Immature natural killer cell (primary cell): ENCODE measurements at regions not wholly inside any gene's neighbourhood (a gene's known extent, or its start where the extent isn't known, plus 50 kb on each side); places are given as distances from the start of the nearest gene placed in this dataset.

Source experiments
- DNase-seq, 3 donors: peaks; one replicate each; pipeline ENCODE4 v3.0.0; 2022; ENCODE audit warnings: mixed read lengths in 1 of 3
- H3K27ac Mint-ChIP-seq, 6 donors: one replicate each; pipeline ENCODE4 v1.8.0; 2020; ENCODE audit warnings: mixed read lengths in 6 of 6, mild to moderate bottlenecking in 5 of 6, inconsistent platforms in 4 of 6, moderate library complexity in 3 of 6
- H3K27me3 Mint-ChIP-seq, 3 donors: one replicate each; pipeline ENCODE4 v1.8.0; 2020 to 2021; ENCODE audit warnings: low read depth in 3 of 3, mild to moderate bottlenecking in 3 of 3, mixed read lengths in 3 of 3, moderate library complexity in 3 of 3, inconsistent platforms in 1 of 3
- H3K36me3 Mint-ChIP-seq, 3 donors: one replicate each; pipeline ENCODE4 v1.8.0; 2020; ENCODE audit warnings: mixed read lengths in 3 of 3, inconsistent platforms in 2 of 3, mild to moderate bottlenecking in 2 of 3
- H3K4me1 Mint-ChIP-seq, 2 donors: one replicate each; pipeline ENCODE4 v1.8.0; 2020; ENCODE audit warnings: inconsistent platforms in 2 of 2, mild to moderate bottlenecking in 2 of 2, mixed read lengths in 2 of 2, moderate library complexity in 1 of 2
- H3K4me3 Mint-ChIP-seq, 5 donors: one replicate each; pipeline ENCODE4 v1.8.0; 2020; ENCODE audit warnings: mild to moderate bottlenecking in 5 of 5, mixed read lengths in 5 of 5, inconsistent platforms in 3 of 5, moderate library complexity in 3 of 5
- H3K9me3 Mint-ChIP-seq, 6 donors: one replicate each; pipeline ENCODE4 v1.8.0; 2020; ENCODE audit warnings: mild to moderate bottlenecking in 6 of 6, mixed read lengths in 6 of 6, inconsistent platforms in 4 of 6, moderate library complexity in 3 of 6

DNA sequence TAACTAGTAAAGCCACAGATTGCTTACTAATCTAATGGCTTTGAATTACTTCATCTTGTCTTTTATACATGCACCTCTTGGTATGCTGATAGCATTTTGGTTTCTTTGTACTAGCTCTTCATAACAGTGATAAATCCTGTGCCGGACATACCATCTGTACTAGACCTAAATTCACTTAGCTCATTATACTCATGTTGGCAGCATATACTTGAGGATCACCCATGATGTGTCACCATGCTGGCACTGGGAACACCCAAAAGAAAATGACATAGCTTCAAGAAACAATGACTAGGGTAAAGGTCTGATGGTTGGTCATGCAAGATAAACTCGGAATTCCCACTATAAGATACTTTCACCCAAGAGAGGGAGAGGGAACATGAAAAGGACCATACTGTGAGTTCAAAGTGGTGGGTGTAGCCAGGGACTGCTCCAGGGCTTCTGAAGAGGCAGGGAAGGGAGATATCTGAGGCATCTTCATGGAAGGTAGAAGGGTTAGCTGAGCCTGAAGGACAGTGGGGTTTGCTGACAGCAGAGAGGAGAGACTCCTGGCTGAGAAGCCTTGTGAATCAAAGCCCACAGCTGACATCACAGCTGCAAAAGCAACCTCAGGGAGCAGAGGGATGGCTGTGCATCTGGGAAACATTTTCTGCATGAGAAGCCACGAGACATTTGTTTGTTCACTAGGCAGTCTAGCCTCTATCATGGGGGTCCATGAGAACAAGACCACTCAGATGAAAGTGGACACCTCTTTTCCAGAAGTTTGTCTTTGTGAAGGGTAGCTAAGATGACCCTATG is 314.2 kb downstream of the RAB28 start:
- no peak for DNase-seq
- H3K4me3 Mint-ChIP-seq = no peak overlapping the region
- H3K9me3 Mint-ChIP-seq = peaks cover 2 to 48% (median 10%) of the 10 kb centered on the region in 6 donors
- H3K36me3 Mint-ChIP-seq = no peaks in the 10 kb centered on the region
- H3K27me3 Mint-ChIP-seq = peaks cover 0 to 3% (median 1%) of the 10 kb centered on the region in 3 donors
- no peaks in the 10 kb centered on the region for H3K4me1 Mint-ChIP-seq
- H3K27ac Mint-ChIP-seq = no peak overlapping the region

DNA sequence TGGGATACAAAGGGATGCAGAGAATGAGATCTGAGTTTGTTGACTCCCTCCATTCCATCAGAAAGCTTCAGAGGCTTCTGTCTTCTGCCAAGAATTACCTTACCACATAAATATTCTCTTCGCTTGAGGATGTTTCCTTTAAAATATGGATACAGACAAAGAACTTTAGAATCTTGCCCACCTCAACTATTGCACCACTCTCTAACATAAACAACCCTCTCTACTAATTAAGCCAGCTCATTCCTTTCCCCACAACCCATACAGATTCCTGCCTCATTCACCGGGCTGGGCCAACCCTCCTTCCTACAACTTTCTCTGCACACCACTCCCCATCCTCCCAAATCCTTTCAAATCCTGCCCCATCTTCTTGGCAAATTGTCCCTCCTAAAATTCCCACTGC is 315.8 kb downstream of the RAB28 start:
- DNase-seq = no peak
- Mint-ChIP-seq H3K27ac (no peak overlapping the region), H3K36me3 (no peaks in the 10 kb centered on the region), H3K4me1 (no peaks in the 10 kb centered on the region), H3K9me3 (peaks cover 0 to 45% (median 11%) of the 10 kb centered on the region in 6 donors), H3K4me3 (no peak overlapping the region), H3K27me3 (peaks cover 0 to 3% (median 1%) of the 10 kb centered on the region in 3 donors)

DNA sequence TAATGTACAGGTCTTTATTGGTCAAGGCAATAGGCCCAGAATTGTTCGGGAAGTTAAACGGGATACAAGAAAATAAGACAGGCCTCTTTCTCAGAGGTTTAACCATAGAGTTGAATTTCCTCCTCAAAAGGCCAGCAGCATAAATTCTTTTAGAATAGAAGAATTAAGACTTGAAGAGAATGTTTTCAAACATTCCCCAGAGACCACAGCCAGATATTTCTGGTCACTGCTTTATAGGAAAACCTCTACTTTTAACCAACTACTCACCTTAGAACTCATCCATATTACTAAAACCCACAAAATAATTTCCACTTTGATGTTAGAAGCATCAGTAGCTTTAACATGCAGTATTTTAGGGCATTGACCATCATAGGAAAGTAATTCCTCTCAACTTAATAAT is 317.9 kb downstream of the RAB28 start:
- Mint-ChIP-seq H3K9me3 (peaks cover 0 to 46% (median 5%) of the 10 kb centered on the region in 6 donors), H3K4me3 (no peak overlapping the region), H3K27ac (no peak overlapping the region), H3K27me3 (peaks cover 0 to 3% (median 1%) of the 10 kb centered on the region in 3 donors), H3K4me1 (no peaks in the 10 kb centered on the region), H3K36me3 (no peaks in the 10 kb centered on the region)
- no peak for DNase-seq

DNA sequence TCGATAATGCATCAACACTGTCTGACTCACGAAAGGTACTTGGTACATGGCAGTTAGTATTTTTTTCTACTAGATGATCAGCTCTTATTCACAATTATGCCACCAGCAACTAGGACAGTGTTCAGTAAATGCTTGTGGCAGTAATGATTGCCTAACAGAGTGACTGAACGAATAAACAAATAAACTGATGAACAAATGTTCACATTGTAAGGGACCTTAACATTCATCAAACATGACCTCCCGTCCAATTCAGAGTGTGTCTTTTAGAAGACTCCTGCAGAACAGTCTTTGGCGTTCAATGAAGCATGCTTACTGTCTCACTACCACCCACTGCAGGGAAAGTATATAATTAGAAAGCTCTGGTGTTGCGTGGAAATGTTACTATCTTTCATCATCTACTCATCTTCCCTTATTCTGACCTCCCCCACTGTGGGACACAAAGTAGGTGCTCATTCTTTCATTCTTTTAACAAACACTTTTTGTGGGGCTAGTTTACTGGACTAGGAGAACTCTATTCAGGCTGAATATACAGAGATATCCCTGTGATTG is 319.3 kb downstream of the RAB28 start:
- peaks cover 0 to 50% (median 6%) of the 10 kb centered on the region in 6 donors for H3K9me3 Mint-ChIP-seq
- no peak for DNase-seq
- no peaks in the 10 kb centered on the region for H3K4me1 Mint-ChIP-seq
- H3K27me3 Mint-ChIP-seq = peaks cover 0 to 3% (median under 1%) of the 10 kb centered on the region in 3 donors
- no peak overlapping the region for H3K27ac Mint-ChIP-seq
- H3K36me3 Mint-ChIP-seq = no peaks in the 10 kb centered on the region
- no peak overlapping the region for H3K4me3 Mint-ChIP-seq

DNA sequence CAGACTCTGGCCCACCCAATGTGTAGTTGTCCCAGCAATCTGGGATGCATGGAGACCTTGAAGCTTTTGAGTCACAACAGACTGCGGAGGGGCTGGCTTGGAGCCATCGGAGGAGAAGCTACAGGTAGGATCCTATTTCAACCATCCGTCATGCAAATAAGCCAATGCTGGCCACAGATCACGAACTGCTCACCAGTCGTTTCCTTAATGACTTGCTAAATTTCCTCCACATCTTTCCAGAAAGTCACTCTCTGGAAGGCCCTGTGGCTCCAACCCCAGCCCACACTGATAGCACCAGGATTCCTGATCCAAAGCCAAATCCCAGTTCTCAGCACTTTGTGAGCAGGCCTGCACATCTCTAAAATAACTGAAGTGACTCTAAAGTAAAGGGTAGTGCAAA is 321.3 kb downstream of the RAB28 start:
- Mint-ChIP-seq H3K27me3 (peaks cover 0 to 7% (median 0%) of the 10 kb centered on the region in 3 donors), H3K27ac (no peak overlapping the region), H3K4me1 (no peaks in the 10 kb centered on the region)

DNA sequence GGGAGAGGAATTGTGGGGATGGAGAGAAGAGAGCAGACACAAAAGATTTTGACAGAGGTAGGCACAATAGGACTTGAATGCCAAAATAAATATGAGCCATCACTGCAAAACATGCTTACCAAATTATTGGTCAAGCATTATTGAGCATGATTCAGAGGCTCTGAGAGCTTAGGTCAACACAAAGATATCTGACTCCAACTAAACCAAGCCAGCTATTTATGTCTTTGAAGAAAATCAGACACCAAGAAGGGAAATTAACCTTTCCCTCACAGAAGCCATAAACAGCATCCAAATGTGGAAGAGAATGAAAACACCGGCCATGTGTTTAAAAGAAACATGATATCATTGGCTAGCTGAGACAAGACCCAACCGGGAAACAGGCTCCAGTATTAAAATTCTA is 323.2 kb downstream of the RAB28 start:
- Mint-ChIP-seq H3K36me3 (peaks cover 0 to 6% (median 4%) of the 10 kb centered on the region in 3 donors), H3K4me3 (no peak overlapping the region), H3K27me3 (peaks cover 0 to 7% (median 0%) of the 10 kb centered on the region in 3 donors), H3K9me3 (peaks cover 6 to 55% (median 15%) of the 10 kb centered on the region in 6 donors), H3K27ac (no peak overlapping the region), H3K4me1 (no peaks in the 10 kb centered on the region)
- DNase-seq = no peak

More for the DNA sequence above, 321.3 kb downstream of the RAB28 start:
- H3K9me3 Mint-ChIP-seq = peaks cover 6 to 61% (median 14%) of the 10 kb centered on the region in 6 donors
- peaks cover 0 to 4% (median 2%) of the 10 kb centered on the region in 3 donors for H3K36me3 Mint-ChIP-seq
- DNase-seq = no peak
- H3K4me3 Mint-ChIP-seq = no peak overlapping the region

DNA sequence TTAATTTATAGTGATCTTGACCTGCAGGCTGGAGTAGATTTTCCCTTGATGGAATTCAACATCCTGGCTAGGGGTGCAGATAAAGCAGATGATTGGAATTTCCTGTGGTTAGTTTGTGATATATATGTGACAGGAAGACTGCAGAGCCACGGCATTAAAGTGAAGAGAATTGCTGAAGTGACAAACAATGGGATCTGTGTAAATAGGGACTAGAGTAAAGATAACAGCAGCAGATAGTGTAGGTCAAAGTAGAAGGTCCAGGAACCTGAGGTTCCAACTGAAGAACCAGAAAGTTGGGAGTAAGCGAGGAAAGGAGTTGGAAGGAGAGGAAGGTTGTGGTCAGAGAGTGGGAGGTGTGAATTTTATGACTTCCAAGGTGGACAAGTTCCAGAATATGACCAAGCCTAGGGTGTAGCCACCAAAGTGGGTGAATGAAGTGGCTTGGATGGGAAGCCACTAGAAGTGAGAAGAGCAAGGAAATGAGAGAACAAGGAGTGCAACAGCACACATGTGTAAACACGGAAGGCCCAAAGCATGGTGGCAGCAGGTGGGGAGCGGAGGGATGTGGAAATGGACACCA is 325.0 kb downstream of the RAB28 start:
- no peak for DNase-seq
- peaks cover 8 to 46% (median 16%) of the 10 kb centered on the region in 6 donors for H3K9me3 Mint-ChIP-seq
- peaks cover 0 to 8% (median 7%) of the 10 kb centered on the region in 3 donors for H3K36me3 Mint-ChIP-seq
- no peak overlapping the region for H3K27ac Mint-ChIP-seq
- no peak overlapping the region for H3K4me3 Mint-ChIP-seq
- H3K4me1 Mint-ChIP-seq = no peaks in the 10 kb centered on the region
- peaks cover 0 to 7% (median 0%) of the 10 kb centered on the region in 3 donors for H3K27me3 Mint-ChIP-seq

DNA sequence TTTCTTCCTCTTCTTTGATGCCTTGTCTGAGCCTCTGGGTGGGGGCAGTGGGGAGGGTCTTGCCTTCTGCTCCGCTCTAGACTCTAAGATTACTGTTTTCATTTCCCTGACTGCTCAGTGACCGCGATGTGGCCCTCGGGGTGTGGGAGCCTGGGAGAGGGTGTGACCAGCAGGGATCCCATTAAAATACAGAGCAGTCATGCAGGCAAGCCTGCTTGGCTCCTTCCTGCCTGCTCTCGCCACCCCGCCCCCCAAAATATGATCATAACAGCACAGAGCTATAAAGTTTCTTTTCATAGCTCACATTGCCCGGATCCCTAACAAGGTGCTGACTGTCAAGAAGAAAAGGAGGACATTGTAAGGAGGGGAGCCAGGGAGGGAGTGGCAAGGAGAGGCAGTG is 332.9 kb downstream of the RAB28 start:
- H3K27ac Mint-ChIP-seq = no peak overlapping the region
- H3K36me3 Mint-ChIP-seq = peaks cover 0 to 8% (median 4%) of the 10 kb centered on the region in 3 donors
- no peak overlapping the region for H3K4me3 Mint-ChIP-seq
- DNase-seq = no peak
- peaks cover 4 to 18% (median 9%) of the 10 kb centered on the region in 6 donors for H3K9me3 Mint-ChIP-seq
- no peaks in the 10 kb centered on the region for H3K4me1 Mint-ChIP-seq
- H3K27me3 Mint-ChIP-seq = peaks cover 0 to 2% (median 0%) of the 10 kb centered on the region in 3 donors

DNA sequence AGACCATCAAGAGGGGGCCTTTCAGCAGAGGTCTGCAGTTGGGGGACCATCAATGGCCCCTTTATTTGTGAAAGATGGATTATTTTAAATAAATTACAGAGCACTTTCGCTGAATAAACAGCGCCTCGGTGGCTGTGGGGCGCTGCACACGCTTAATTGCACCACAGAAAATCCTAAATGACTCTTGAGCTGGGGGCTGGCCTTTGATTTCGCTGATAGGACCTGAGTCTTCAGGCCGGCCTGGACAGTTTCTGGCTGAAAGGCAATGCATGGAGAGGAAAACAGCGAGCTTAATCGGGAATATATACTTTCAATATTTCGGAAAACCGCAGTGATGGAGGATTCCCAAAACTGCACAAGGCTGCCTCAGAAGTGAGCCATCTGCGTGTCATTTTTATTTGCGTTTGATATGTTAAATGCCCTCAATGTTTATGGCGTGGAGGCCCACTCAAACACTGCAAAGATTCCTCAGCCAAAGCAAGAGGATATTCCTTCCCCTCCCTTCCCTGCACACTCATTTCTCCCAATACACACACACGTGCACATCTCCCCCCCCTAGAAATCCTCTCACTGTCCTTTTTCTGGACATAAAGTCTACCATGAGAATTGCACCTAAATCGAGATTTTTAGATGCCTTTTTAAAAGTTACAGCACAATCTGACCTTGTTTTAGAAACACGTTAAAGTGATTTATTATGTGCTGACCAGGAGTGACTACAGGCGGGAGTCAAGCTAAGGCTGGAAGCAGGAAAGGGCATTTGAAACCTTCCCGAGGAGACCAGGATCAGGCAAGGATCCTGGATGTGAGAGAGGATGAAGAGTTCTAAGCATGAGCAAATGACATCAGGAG is 340.7 kb downstream of the RAB28 start:
- peaks cover 3 to 24% (median 7%) of the 10 kb centered on the region in 6 donors for H3K9me3 Mint-ChIP-seq
- peaks cover 0 to 8% (median 0%) of the 10 kb centered on the region in 3 donors for H3K36me3 Mint-ChIP-seq
- H3K4me1 Mint-ChIP-seq = no peaks in the 10 kb centered on the region
- peaks cover 0 to 1% (median 0%) of the 10 kb centered on the region in 3 donors for H3K27me3 Mint-ChIP-seq
- H3K27ac Mint-ChIP-seq = no peak overlapping the region
- DNase-seq = no peak
- no peak overlapping the region for H3K4me3 Mint-ChIP-seq

DNA sequence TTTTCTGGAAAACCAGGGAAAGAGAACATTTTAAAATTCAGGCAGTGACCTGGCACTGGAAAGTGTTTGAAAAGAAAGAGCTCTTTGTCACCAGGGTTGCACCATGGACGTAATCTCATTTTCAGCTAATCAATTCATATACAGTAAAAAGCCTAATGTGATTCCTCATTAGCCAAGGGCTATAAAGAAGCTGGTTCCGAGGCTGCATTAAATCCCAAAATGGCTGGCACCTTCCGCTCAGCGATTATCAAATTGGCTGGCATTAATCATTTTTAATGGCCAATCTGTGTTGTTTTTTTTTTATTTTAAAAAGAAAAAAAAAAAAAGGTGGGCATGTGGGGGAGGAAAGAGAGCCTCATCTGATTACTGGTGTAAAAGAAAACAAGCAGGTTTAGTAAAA is 341.4 kb downstream of the RAB28 start:
- peaks cover 3 to 24% (median 7%) of the 10 kb centered on the region in 6 donors for H3K9me3 Mint-ChIP-seq
- H3K27me3 Mint-ChIP-seq = peaks cover 0 to 1% (median 0%) of the 10 kb centered on the region in 3 donors
- H3K4me1 Mint-ChIP-seq = no peaks in the 10 kb centered on the region
- no peak overlapping the region for H3K4me3 Mint-ChIP-seq
- H3K27ac Mint-ChIP-seq = no peak overlapping the region
- no peak for DNase-seq
- H3K36me3 Mint-ChIP-seq = peaks cover 0 to 8% (median 0%) of the 10 kb centered on the region in 3 donors

DNA sequence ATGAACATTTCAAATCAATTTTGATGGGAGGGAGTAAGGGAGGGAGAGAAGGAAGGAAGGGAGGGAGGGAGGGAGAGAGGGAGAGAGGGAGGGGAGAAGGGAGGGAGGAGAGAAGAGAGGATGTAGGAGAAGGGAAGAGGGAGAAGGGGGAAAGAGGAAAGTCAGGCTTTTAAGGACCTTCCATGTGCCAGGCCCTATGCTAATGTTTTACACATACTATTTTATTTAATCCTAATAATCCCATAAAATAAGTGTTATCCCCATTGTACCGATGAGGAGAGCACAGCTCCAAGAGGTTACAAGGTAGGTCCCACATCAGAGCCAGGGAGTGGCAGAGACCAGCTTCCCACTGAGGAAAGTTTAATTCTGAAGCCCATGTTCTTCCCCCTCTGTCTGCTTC is 341.9 kb downstream of the RAB28 start:
- no peak overlapping the region for H3K4me3 Mint-ChIP-seq
- H3K9me3 Mint-ChIP-seq = peaks cover 3 to 24% (median 7%) of the 10 kb centered on the region in 6 donors
- no peak overlapping the region for H3K27ac Mint-ChIP-seq
- peaks cover 0 to 8% (median 0%) of the 10 kb centered on the region in 3 donors for H3K36me3 Mint-ChIP-seq
- peaks cover 0 to 1% (median 0%) of the 10 kb centered on the region in 3 donors for H3K27me3 Mint-ChIP-seq
- no peaks in the 10 kb centered on the region for H3K4me1 Mint-ChIP-seq
- DNase-seq = no peak

DNA sequence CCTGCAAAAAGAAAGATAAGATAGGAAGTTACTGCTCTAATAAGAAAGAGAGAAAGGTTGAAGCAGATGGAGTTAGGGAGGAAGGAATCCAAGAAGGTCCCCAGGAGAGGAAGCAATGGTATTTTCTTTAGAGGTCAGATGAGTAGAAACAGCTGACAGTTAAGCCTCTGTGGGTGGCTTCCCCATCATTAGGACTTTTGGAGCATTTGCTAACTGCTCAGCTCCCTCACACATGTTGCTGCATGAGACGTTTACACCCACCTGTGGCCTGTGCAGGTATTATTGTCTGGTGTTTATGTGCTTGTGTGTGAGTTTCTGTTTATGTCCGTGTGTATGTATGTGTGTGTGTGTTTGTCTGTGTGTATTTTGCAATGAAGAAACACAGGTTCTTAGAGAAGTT is 346.8 kb downstream of the RAB28 start:
- no peaks in the 10 kb centered on the region for H3K4me1 Mint-ChIP-seq
- no peak overlapping the region for H3K27ac Mint-ChIP-seq
- no peak for DNase-seq
- H3K9me3 Mint-ChIP-seq = peaks cover 5 to 13% (median 8%) of the 10 kb centered on the region in 6 donors
- no peak overlapping the region for H3K4me3 Mint-ChIP-seq
- H3K36me3 Mint-ChIP-seq = no peaks in the 10 kb centered on the region
- peaks cover 0 to 1% (median 0%) of the 10 kb centered on the region in 3 donors for H3K27me3 Mint-ChIP-seq

DNA sequence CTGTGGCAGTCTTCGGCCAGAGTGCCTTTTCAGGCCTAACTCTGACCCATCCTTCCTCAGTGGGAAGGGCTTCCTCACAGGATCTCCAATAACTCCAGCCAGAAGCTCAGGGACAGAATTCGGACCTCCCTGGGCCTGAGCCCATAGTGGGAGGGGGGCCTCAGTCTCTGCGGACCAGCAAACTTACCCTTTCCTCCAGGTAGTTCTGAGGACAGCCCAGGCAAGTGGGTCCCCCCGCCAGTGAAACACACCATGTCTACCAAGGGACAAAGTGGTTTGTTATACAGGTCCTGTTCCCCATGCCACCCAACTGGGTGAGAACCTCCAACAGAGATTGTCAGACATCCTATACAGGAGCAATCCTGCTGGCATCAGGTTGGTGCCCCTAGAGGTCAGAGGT is 350.4 kb downstream of the RAB28 start:
- Mint-ChIP-seq H3K4me3 (no peak overlapping the region), H3K27me3 (peaks cover 0 to 3% (median 0%) of the 10 kb centered on the region in 3 donors), H3K36me3 (no peaks in the 10 kb centered on the region), H3K27ac (no peak overlapping the region), H3K9me3 (peaks cover 8 to 25% (median 15%) of the 10 kb centered on the region in 6 donors), H3K4me1 (no peaks in the 10 kb centered on the region)
- DNase-seq = no peak
